CD14-positive monocyte (primary cell): ENCODE measurements at regions not wholly inside any gene's neighbourhood (a gene's known extent, or its start where the extent isn't known, plus 50 kb on each side); places are given as distances from the start of the nearest gene placed in this dataset.

ENCODE experiments used
- DNase-seq, 3 donors: peaks; one replicate each; pipeline ENCODE4 v3.0.0-alpha.2; 2011 to 2022
- H2AFZ ChIP-seq: 2 replicates; pipeline ENCODE4 v1.6.0; 2012; ENCODE audit warnings: mild to moderate bottlenecking, low read depth, low read length, inconsistent platforms; ENCODE audit not compliant: insufficient read depth, poor library complexity, severe bottlenecking
- H3K27ac ChIP-seq, 2 donors: 1 replicate in 1 of 2; 2 replicates in 1 of 2; pipeline ENCODE4 v1.5.1; 2012 to 2013; ENCODE audit warnings: low read length in 2 of 2, control low read depth in 1 of 2, inconsistent platforms in 1 of 2, low read depth in 1 of 2, mild to moderate bottlenecking in 1 of 2
- H3K27me3 ChIP-seq, 2 donors: one replicate each; pipeline versions ENCODE4 v1.6.0 to v1.6.1; 2011 to 2013; ENCODE audit warnings: low read length in 2 of 2; ENCODE audit not compliant: control insufficient read depth in 2 of 2, insufficient read depth in 2 of 2
- H3K36me3 ChIP-seq, 2 donors: replicated peaks in 1 of 2; 1 replicate in 1 of 2; 2 replicates in 1 of 2; pipeline versions ENCODE4 v1.5.1 to v1.6.1; 2012 to 2013; ENCODE audit warnings: low read length in 2 of 2, control low read depth in 1 of 2, inconsistent platforms in 1 of 2, mild to moderate bottlenecking in 1 of 2; ENCODE audit not compliant: insufficient read depth in 2 of 2, control insufficient read depth in 1 of 2
- H3K4me1 ChIP-seq, 2 donors: 1 replicate in 1 of 2; 2 replicates in 1 of 2; pipeline versions ENCODE4 v1.5.1 to v1.6.1; 2012 to 2013; ENCODE audit warnings: low read length in 2 of 2, control low read depth in 1 of 2, inconsistent platforms in 1 of 2, mild to moderate bottlenecking in 1 of 2, moderate library complexity in 1 of 2; ENCODE audit not compliant: insufficient read depth in 2 of 2, control insufficient read depth in 1 of 2
- H3K4me2 ChIP-seq: replicated peaks from 2 replicates; pipeline ENCODE3; 2012; ENCODE audit warnings: low read length, moderate library complexity, mild to moderate bottlenecking; ENCODE audit not compliant: poor library complexity, severe bottlenecking; ENCODE audit errors: extremely low read depth
- H3K4me3 ChIP-seq, 3 experiments: fragments of 200-600 bp in 1 of 3; sonication (generic) in 1 of 3; replicated peaks in 1 of 3; 1 replicate in 2 of 3; 2 replicates in 1 of 3; pipeline ENCODE4 v1.5.1; 2011 to 2013; ENCODE audit warnings: low read length in 3 of 3, mild to moderate bottlenecking in 3 of 3, control low read depth in 2 of 3, low read depth in 2 of 3, inconsistent platforms in 1 of 3, moderate library complexity in 1 of 3
- H3K79me2 ChIP-seq: 2 replicates; pipeline ENCODE4 v1.6.0; 2012; ENCODE audit warnings: mild to moderate bottlenecking, control low read depth, inconsistent platforms, low read length, moderate library complexity; ENCODE audit not compliant: insufficient read depth
- H3K9ac ChIP-seq: 2 replicates; pipeline ENCODE4 v1.6.0; 2017; ENCODE audit warnings: low read length, mild to moderate bottlenecking; ENCODE audit not compliant: insufficient read depth, poor library complexity, severe bottlenecking
- H3K9me3 ChIP-seq, 2 donors: replicated peaks in 1 of 2; 1 replicate in 1 of 2; 2 replicates in 1 of 2; pipeline versions ENCODE4 v1.5.1 to v1.6.1; 2012 to 2013; ENCODE audit warnings: low read length in 2 of 2, control low read depth in 1 of 2; ENCODE audit not compliant: control insufficient read depth in 1 of 2, insufficient read depth in 1 of 2
- H4K20me1 ChIP-seq: 2 replicates; pipeline ENCODE4 v1.6.0; 2012; ENCODE audit warnings: mild to moderate bottlenecking, low read length, control low read depth, moderate library complexity; ENCODE audit not compliant: insufficient read depth
- H3K27ac Mint-ChIP-seq, 7 donors: one replicate each; pipeline ENCODE4 v1.8.0; 2020; ENCODE audit warnings: mild to moderate bottlenecking in 7 of 7, mixed read lengths in 7 of 7, moderate library complexity in 6 of 7, inconsistent platforms in 2 of 7
- H3K27me3 Mint-ChIP-seq, 3 donors: one replicate each; pipeline ENCODE4 v1.8.0; 2021 to 2022; ENCODE audit warnings: low read depth in 3 of 3, mild to moderate bottlenecking in 3 of 3, mixed read lengths in 3 of 3, moderate library complexity in 3 of 3, inconsistent platforms in 1 of 3
- H3K36me3 Mint-ChIP-seq, 2 donors: one replicate each; pipeline ENCODE4 v1.8.0; 2020; ENCODE audit warnings: mixed read lengths in 2 of 2, inconsistent platforms in 1 of 2, mild to moderate bottlenecking in 1 of 2
- H3K4me1 Mint-ChIP-seq: one replicate; pipeline ENCODE4 v1.8.0; 2020; ENCODE audit warnings: mild to moderate bottlenecking, mixed read lengths
- H3K4me3 Mint-ChIP-seq, 2 donors: one replicate each; pipeline ENCODE4 v1.8.0; 2020; ENCODE audit warnings: mild to moderate bottlenecking in 2 of 2, mixed read lengths in 2 of 2, moderate library complexity in 1 of 2
- H3K9me3 Mint-ChIP-seq, 7 donors: one replicate each; pipeline ENCODE4 v1.8.0; 2020 to 2022; ENCODE audit warnings: mixed read lengths in 7 of 7, mild to moderate bottlenecking in 6 of 7, moderate library complexity in 6 of 7, inconsistent platforms in 2 of 7
- CTCF ChIP-seq: fragments of 200-600 bp; IDR thresholded peaks from one replicate; pipeline ENCODE4 v1.8.0; 2022; ENCODE audit warnings: antibody characterized with exemption, mild to moderate bottlenecking
- WGBS: methylation state at CpG from one replicate; pipeline ENCODE4 v1.1.5; 2013; ENCODE audit warnings: missing lambda C conversion rate; ENCODE audit not compliant: insufficient coverage; 5-methylcytosine and 5-hydroxymethylcytosine counted together
- intact Hi-C, 2 donors: fragments of 100-400 bp; cut with micrococcal nuclease; formaldehyde crosslinking; loops; one replicate each; pipeline versions ENCODE4 v1.15.0 to v1.15.1; 2023

- Histone ChIP-seq H3K79me2 (no peaks in the 10 kb centered on the region), H3K36me3 (no peaks in the 10 kb centered on the region), H4K20me1 (no peaks in the 10 kb centered on the region), H3K9ac (no peak overlapping the region), H3K4me3 (no peak overlapping the region), H3K4me1 (no peaks in the 10 kb centered on the region), H3K9me3 (peaks cover 0 to 3% of the 10 kb centered on the region in 2 donors), H3K27ac (no peak overlapping the region), H2AFZ (no peak overlapping the region), H3K4me2 (no peak overlapping the region), H3K27me3 (no peaks in the 10 kb centered on the region)
- Mint-ChIP-seq H3K27me3 (no peaks in the 10 kb centered on the region), H3K36me3 (no peaks in the 10 kb centered on the region), H3K4me3 (no peak overlapping the region), H3K4me1 (no peaks in the 10 kb centered on the region), H3K27ac (no peak overlapping the region), H3K9me3 (peaks cover 0 to 2% (median 0%) of the 10 kb centered on the region in 7 donors)
- no peak for DNase-seq
- 93% methylated on average over 2 of the region's 4 CpGs for WGBS
- intact Hi-C loops, result no loop called here
- TF ChIP-seq CTCF, result no peak
Observed at GRCh38 chr14:62216121-62216520, 453.9 kb downstream of the SNAPC1 start.

GRCh38 chr14:62234849-62235248 is 472.6 kb downstream of the SNAPC1 start:
- H2AFZ ChIP-seq, result no peak overlapping the region
- peaks cover 5 to 8% of the 10 kb centered on the region in 2 donors for H3K9me3 ChIP-seq
- H4K20me1 ChIP-seq, result no peaks in the 10 kb centered on the region
- H3K4me3 ChIP-seq, result no peak overlapping the region
- intact Hi-C loops, result no loop called here
- no peaks in the 10 kb centered on the region for H3K36me3 ChIP-seq
- no peak overlapping the region for H3K9ac ChIP-seq
- WGBS, result no CpG with 5 or more reads among the region's 3 CpGs
- H3K4me3 Mint-ChIP-seq, result no peak overlapping the region
- H3K4me1 Mint-ChIP-seq, result no peaks in the 10 kb centered on the region
- no peak for DNase-seq
- H3K4me1 ChIP-seq, result no peaks in the 10 kb centered on the region
- no peak overlapping the region for H3K27ac Mint-ChIP-seq
- H3K9me3 Mint-ChIP-seq, result peaks cover 3 to 22% (median 13%) of the 10 kb centered on the region in 7 donors
- no peaks in the 10 kb centered on the region for H3K79me2 ChIP-seq
- peaks cover 0 to 1% (median 0%) of the 10 kb centered on the region in 3 donors for H3K27me3 Mint-ChIP-seq
- TF ChIP-seq CTCF, result no peak
- no peaks in the 10 kb centered on the region for H3K36me3 Mint-ChIP-seq
- H3K27me3 ChIP-seq, result no peaks in the 10 kb centered on the region
- H3K4me2 ChIP-seq, result no peak overlapping the region
- H3K27ac ChIP-seq, result no peak overlapping the region
